CD14-positive monocyte (primary cell): ENCODE measurements at regions not wholly inside any gene's neighbourhood (a gene's known extent, or its start where the extent isn't known, plus 50 kb on each side); places are given as distances from the start of the nearest gene placed in this dataset.

ENCODE experiments used
- DNase-seq, 3 donors: peaks; one replicate each; pipeline ENCODE4 v3.0.0-alpha.2; 2011 to 2022
- H2AFZ ChIP-seq: 2 replicates; pipeline ENCODE4 v1.6.0; 2012; ENCODE audit warnings: mild to moderate bottlenecking, low read depth, low read length, inconsistent platforms; ENCODE audit not compliant: insufficient read depth, poor library complexity, severe bottlenecking
- H3K27ac ChIP-seq, 2 donors: 1 replicate in 1 of 2; 2 replicates in 1 of 2; pipeline ENCODE4 v1.5.1; 2012 to 2013; ENCODE audit warnings: low read length in 2 of 2, control low read depth in 1 of 2, inconsistent platforms in 1 of 2, low read depth in 1 of 2, mild to moderate bottlenecking in 1 of 2
- H3K27me3 ChIP-seq, 2 donors: one replicate each; pipeline versions ENCODE4 v1.6.0 to v1.6.1; 2011 to 2013; ENCODE audit warnings: low read length in 2 of 2; ENCODE audit not compliant: control insufficient read depth in 2 of 2, insufficient read depth in 2 of 2
- H3K36me3 ChIP-seq, 2 donors: replicated peaks in 1 of 2; 1 replicate in 1 of 2; 2 replicates in 1 of 2; pipeline versions ENCODE4 v1.5.1 to v1.6.1; 2012 to 2013; ENCODE audit warnings: low read length in 2 of 2, control low read depth in 1 of 2, inconsistent platforms in 1 of 2, mild to moderate bottlenecking in 1 of 2; ENCODE audit not compliant: insufficient read depth in 2 of 2, control insufficient read depth in 1 of 2
- H3K4me1 ChIP-seq, 2 donors: 1 replicate in 1 of 2; 2 replicates in 1 of 2; pipeline versions ENCODE4 v1.5.1 to v1.6.1; 2012 to 2013; ENCODE audit warnings: low read length in 2 of 2, control low read depth in 1 of 2, inconsistent platforms in 1 of 2, mild to moderate bottlenecking in 1 of 2, moderate library complexity in 1 of 2; ENCODE audit not compliant: insufficient read depth in 2 of 2, control insufficient read depth in 1 of 2
- H3K4me2 ChIP-seq: replicated peaks from 2 replicates; pipeline ENCODE3; 2012; ENCODE audit warnings: low read length, moderate library complexity, mild to moderate bottlenecking; ENCODE audit not compliant: poor library complexity, severe bottlenecking; ENCODE audit errors: extremely low read depth
- H3K4me3 ChIP-seq, 3 experiments: fragments of 200-600 bp in 1 of 3; sonication (generic) in 1 of 3; replicated peaks in 1 of 3; 1 replicate in 2 of 3; 2 replicates in 1 of 3; pipeline ENCODE4 v1.5.1; 2011 to 2013; ENCODE audit warnings: low read length in 3 of 3, mild to moderate bottlenecking in 3 of 3, control low read depth in 2 of 3, low read depth in 2 of 3, inconsistent platforms in 1 of 3, moderate library complexity in 1 of 3
- H3K79me2 ChIP-seq: 2 replicates; pipeline ENCODE4 v1.6.0; 2012; ENCODE audit warnings: mild to moderate bottlenecking, control low read depth, inconsistent platforms, low read length, moderate library complexity; ENCODE audit not compliant: insufficient read depth
- H3K9ac ChIP-seq: 2 replicates; pipeline ENCODE4 v1.6.0; 2017; ENCODE audit warnings: low read length, mild to moderate bottlenecking; ENCODE audit not compliant: insufficient read depth, poor library complexity, severe bottlenecking
- H3K9me3 ChIP-seq, 2 donors: replicated peaks in 1 of 2; 1 replicate in 1 of 2; 2 replicates in 1 of 2; pipeline versions ENCODE4 v1.5.1 to v1.6.1; 2012 to 2013; ENCODE audit warnings: low read length in 2 of 2, control low read depth in 1 of 2; ENCODE audit not compliant: control insufficient read depth in 1 of 2, insufficient read depth in 1 of 2
- H4K20me1 ChIP-seq: 2 replicates; pipeline ENCODE4 v1.6.0; 2012; ENCODE audit warnings: mild to moderate bottlenecking, low read length, control low read depth, moderate library complexity; ENCODE audit not compliant: insufficient read depth
- H3K27ac Mint-ChIP-seq, 7 donors: one replicate each; pipeline ENCODE4 v1.8.0; 2020; ENCODE audit warnings: mild to moderate bottlenecking in 7 of 7, mixed read lengths in 7 of 7, moderate library complexity in 6 of 7, inconsistent platforms in 2 of 7
- H3K27me3 Mint-ChIP-seq, 3 donors: one replicate each; pipeline ENCODE4 v1.8.0; 2021 to 2022; ENCODE audit warnings: low read depth in 3 of 3, mild to moderate bottlenecking in 3 of 3, mixed read lengths in 3 of 3, moderate library complexity in 3 of 3, inconsistent platforms in 1 of 3
- H3K36me3 Mint-ChIP-seq, 2 donors: one replicate each; pipeline ENCODE4 v1.8.0; 2020; ENCODE audit warnings: mixed read lengths in 2 of 2, inconsistent platforms in 1 of 2, mild to moderate bottlenecking in 1 of 2
- H3K4me1 Mint-ChIP-seq: one replicate; pipeline ENCODE4 v1.8.0; 2020; ENCODE audit warnings: mild to moderate bottlenecking, mixed read lengths
- H3K4me3 Mint-ChIP-seq, 2 donors: one replicate each; pipeline ENCODE4 v1.8.0; 2020; ENCODE audit warnings: mild to moderate bottlenecking in 2 of 2, mixed read lengths in 2 of 2, moderate library complexity in 1 of 2
- H3K9me3 Mint-ChIP-seq, 7 donors: one replicate each; pipeline ENCODE4 v1.8.0; 2020 to 2022; ENCODE audit warnings: mixed read lengths in 7 of 7, mild to moderate bottlenecking in 6 of 7, moderate library complexity in 6 of 7, inconsistent platforms in 2 of 7
- WGBS: methylation state at CpG from one replicate; pipeline ENCODE4 v1.1.5; 2013; ENCODE audit warnings: missing lambda C conversion rate; ENCODE audit not compliant: insufficient coverage; 5-methylcytosine and 5-hydroxymethylcytosine counted together
- intact Hi-C, 2 donors: fragments of 100-400 bp; cut with micrococcal nuclease; formaldehyde crosslinking; loops; one replicate each; pipeline versions ENCODE4 v1.15.0 to v1.15.1; 2023
- TF ChIP-seq, protein P1 (sequence below): fragments of 200-600 bp; IDR thresholded peaks from one replicate; pipeline ENCODE4 v1.8.0; 2022; ENCODE audit warnings: antibody characterized with exemption, mild to moderate bottlenecking

- H3K27me3 Mint-ChIP-seq: peaks cover 0 to 4% (median 3%) of the 10 kb centered on the region in 3 donors
- H3K36me3 ChIP-seq: no peaks in the 10 kb centered on the region
- intact Hi-C loops: no loop called here
- no peak overlapping the region for H3K27ac ChIP-seq
- no peaks in the 10 kb centered on the region for H4K20me1 ChIP-seq
- no peaks in the 10 kb centered on the region for H3K4me1 ChIP-seq
- no peak overlapping the region for H3K9ac ChIP-seq
- no peak overlapping the region for H2AFZ ChIP-seq
- H3K36me3 Mint-ChIP-seq: no peaks in the 10 kb centered on the region
- H3K4me2 ChIP-seq: no peak overlapping the region
- no peaks in the 10 kb centered on the region for H3K4me1 Mint-ChIP-seq
- H3K79me2 ChIP-seq: no peaks in the 10 kb centered on the region
- H3K4me3 ChIP-seq: no peak overlapping the region
- no peak overlapping the region for H3K4me3 Mint-ChIP-seq
- no peaks in the 10 kb centered on the region for H3K9me3 ChIP-seq
- H3K9me3 Mint-ChIP-seq: peaks cover 0 to 5% (median 0%) of the 10 kb centered on the region in 7 donors
- no peak overlapping the region for H3K27ac Mint-ChIP-seq
- DNase-seq: no peak
- H3K27me3 ChIP-seq: no peaks in the 10 kb centered on the region
- TF ChIP-seq, protein P1, sequence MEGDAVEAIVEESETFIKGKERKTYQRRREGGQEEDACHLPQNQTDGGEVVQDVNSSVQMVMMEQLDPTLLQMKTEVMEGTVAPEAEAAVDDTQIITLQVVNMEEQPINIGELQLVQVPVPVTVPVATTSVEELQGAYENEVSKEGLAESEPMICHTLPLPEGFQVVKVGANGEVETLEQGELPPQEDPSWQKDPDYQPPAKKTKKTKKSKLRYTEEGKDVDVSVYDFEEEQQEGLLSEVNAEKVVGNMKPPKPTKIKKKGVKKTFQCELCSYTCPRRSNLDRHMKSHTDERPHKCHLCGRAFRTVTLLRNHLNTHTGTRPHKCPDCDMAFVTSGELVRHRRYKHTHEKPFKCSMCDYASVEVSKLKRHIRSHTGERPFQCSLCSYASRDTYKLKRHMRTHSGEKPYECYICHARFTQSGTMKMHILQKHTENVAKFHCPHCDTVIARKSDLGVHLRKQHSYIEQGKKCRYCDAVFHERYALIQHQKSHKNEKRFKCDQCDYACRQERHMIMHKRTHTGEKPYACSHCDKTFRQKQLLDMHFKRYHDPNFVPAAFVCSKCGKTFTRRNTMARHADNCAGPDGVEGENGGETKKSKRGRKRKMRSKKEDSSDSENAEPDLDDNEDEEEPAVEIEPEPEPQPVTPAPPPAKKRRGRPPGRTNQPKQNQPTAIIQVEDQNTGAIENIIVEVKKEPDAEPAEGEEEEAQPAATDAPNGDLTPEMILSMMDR: no peak
These were observed 392.7 kb upstream of the NFE2L3 start for GRCh38 chr7:25759286-25759685.

GRCh38 chr7:25759748-25760147, 392.2 kb upstream of the NFE2L3 start:
- Mint-ChIP-seq H3K36me3 (no peaks in the 10 kb centered on the region), H3K4me1 (no peaks in the 10 kb centered on the region)
- WGBS: 94% methylated on average over 2 of the region's 3 CpGs

More at GRCh38 chr7:25759748-25760147, 392.2 kb upstream of the NFE2L3 start:
- Histone ChIP-seq H4K20me1 (no peaks in the 10 kb centered on the region), H3K36me3 (no peaks in the 10 kb centered on the region), H3K27me3 (no peaks in the 10 kb centered on the region), H3K4me2 (no peak overlapping the region), H3K4me3 (no peak overlapping the region), H3K9me3 (no peaks in the 10 kb centered on the region), H2AFZ (no peak overlapping the region), H3K79me2 (no peaks in the 10 kb centered on the region), H3K27ac (no peak overlapping the region), H3K9ac (no peak overlapping the region), H3K4me1 (no peaks in the 10 kb centered on the region)
- H3K4me3 Mint-ChIP-seq: no peak overlapping the region
- H3K27me3 Mint-ChIP-seq: peaks cover 0 to 4% (median 3%) of the 10 kb centered on the region in 3 donors
- TF ChIP-seq, protein P1: no peak
- H3K9me3 Mint-ChIP-seq: peaks cover 0 to 5% (median 0%) of the 10 kb centered on the region in 7 donors
- no peak overlapping the region for H3K27ac Mint-ChIP-seq
- DNase-seq: no peak
- intact Hi-C loops: no loop called here
